HG03460 (cell line): ENCODE measurements at regions not wholly inside any gene's neighbourhood (a gene's known extent, or its start where the extent isn't known, plus 50 kb on each side); places are given as distances from the start of the nearest gene placed in this dataset.

Experiments
- ATAC-seq: cut with Tn5 transposase; IDR thresholded peaks from one replicate; pipeline ENCODE4 v1.9.1; 2021; ENCODE audit not compliant: unreplicated experiment

GRCh38 chr4:35250331-35250730 lies 994.0 kb downstream of the ARAP2 start:
- no peak for ATAC-seq

- no peak for ATAC-seq
These were observed 993.6 kb downstream of the ARAP2 start for GRCh38 chr4:35250761-35251160.

DNA sequence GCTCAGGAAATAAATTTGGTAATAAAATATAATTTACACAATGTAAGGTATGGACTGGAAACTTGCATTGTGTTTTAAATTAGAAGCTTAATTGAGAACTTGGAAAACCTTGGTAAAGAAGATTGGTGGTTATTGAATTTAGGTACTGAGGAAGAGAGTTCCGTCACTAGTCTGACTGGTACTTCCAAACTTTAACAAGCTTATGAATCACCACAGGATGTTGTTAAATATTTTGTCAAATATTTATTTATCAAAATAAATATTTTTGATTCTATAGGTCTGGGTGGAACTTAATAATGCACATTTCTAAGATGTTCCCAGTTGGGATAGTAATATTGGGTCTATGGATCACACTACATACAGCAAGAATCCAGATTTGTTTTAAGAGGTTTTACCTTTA lies 992.2 kb downstream of the ARAP2 start:
- ATAC-seq, result no peak

DNA sequence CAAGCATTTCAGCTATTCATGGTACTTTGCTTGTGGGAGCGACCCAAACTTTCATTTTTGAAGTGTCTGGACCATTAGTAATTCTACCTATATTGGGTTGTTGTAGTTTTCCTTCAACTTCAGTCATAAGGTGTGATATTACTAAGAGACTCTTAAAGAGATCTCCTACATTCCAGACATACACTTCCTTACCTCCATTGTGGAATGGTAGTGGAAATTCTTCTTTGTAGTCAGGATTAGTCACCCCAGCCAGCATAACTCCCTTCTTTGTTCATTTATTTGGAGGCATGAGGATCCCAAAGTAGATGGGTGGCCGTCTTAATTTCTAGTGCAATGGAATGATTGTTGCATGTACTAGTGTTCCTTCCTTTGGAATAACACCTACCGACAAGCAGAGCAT lies 991.4 kb downstream of the ARAP2 start:
- no peak for ATAC-seq

DNA sequence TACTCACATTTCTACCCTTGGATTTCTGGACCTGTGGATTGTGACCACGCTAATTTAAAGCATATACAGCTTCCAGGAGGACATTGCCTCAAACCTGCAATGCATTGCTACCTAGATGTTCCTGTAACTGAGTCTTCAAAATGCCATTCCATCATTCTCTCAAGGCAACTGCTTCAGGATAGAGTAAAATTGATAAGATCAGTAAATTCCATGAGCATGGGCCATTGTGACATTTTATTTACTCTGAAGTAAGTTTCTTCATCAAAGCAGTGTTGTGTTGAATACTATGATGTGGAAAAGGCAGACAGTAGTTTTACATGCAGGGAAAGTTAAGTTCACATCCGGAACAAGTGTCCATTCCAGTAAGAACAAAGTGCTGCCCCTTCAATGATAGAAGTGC lies 991.0 kb downstream of the ARAP2 start:
- ATAC-seq, result no peak

DNA sequence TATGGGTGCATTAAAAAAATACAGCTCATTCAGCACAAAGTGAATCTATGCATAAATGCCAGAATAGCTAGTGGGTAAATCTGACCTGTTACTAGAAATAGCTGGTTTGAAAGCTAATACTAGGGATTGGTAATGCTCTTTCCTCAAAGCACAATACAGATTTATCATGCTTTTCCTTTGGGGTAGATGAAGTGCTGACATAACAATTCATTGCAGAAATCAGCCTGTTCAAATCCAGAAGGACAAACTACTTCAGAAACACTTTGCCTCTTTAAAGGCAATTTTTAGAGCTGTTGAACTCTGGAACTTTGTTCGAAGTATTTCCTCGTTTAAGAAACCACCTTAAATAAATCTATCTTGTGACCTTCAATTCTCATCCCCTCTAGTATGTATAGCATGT lies 957.9 kb downstream of the ARAP2 start:
- no peak for ATAC-seq

DNA sequence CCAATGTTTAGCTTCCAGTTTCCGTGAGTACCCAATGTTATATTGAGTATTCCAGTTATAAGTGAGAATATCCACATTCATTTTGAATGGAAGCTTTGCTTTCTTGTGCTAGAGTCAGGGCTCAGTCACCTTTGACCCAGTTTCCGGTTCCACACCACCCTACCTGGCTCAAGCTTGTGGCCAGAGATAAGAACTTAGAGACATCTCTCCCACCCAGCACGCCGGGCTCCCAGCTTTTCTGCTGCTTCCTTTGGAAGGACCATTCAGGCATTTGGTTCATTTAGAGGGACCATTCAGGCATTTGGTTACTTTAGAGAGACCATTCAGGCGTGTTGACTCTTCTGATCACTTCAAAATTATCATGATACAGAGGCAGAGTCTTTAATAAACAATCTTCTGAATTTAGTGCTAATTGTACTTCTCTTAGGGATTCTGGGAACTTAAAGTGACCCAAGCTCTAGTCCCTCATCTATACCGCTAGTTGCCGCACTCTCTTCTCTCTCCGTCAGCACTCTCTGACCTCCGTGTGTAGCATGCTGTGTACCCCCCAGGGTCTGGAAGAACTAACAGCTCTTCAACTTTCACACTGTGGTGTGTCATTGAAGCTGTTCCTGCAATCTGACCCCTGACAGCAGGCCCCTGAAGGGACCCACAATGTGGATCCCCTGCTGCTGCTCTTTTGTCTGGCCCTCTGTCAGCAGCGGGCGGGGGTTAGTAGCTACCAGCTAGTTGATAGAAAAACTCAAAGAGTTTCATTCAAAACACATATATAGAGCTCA lies 943.1 kb downstream of the ARAP2 start:
- ATAC-seq, result no peak

- no peak for ATAC-seq
These were observed 928.9 kb downstream of the ARAP2 start for GRCh38 chr4:35315419-35315818.

DNA sequence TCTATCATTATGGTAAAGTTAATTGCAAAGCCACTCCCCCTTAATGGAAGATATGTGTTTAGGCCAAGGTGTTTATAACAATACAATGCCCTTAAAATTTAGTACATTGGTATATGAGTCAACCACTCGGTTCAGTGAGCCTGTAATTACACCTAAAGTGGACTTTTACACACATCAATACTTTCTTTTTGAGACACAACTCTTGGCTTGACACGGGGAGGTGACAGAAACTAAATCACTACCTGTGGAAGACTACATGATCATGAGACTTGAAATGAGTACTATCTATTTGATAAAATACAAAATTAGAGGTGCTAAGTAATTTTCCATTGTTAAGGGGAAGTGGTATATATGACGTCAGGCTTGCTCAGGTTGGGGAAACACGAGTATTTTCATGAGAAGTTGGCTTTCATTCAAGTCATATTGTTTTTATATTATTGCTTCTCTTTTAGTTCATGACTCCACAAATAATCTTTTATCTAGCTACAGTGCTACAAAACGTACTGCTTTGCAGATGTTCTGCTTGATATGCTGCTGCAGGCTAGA lies 918.3 kb downstream of the ARAP2 start:
- ATAC-seq, result no peak

GRCh38 chr4:35342833-35343232 lies 901.5 kb downstream of the ARAP2 start:
- ATAC-seq, result no peak

GRCh38 chr4:35347276-35347675 lies 897.0 kb downstream of the ARAP2 start:
- no peak for ATAC-seq

DNA sequence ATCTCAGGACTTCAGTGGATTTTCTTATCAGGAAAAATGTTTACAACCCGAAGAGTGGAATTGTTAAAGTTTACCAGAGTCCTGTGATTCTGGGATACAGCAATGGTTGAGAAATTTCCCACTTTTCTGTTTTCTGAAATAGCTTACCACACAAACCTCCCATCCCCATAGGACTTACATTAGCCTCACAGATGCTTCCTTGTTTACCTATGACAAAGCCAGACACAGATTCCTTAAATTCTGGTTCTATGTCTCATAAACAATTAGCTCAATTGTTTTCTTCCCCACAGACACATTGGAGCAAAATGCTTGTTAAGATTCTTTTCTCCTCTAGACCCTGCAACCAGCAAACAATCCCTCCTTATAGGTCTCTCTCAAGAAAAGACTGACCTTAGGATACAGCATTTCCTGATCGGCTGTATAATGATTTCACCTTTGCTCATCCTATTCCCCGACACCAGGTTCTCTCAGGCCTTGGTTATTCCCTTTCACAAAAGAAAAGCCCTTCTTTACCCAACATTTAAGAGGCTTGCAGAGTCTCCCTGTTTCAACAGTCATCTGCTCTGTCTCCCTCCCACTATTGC lies 886.2 kb downstream of the ARAP2 start:
- no peak for ATAC-seq

GRCh38 chr4:35364321-35364870 lies 879.9 kb downstream of the ARAP2 start:
- no peak for ATAC-seq

- ATAC-seq, result no peak
These were observed 879.1 kb downstream of the ARAP2 start for GRCh38 chr4:35365186-35365585.

DNA sequence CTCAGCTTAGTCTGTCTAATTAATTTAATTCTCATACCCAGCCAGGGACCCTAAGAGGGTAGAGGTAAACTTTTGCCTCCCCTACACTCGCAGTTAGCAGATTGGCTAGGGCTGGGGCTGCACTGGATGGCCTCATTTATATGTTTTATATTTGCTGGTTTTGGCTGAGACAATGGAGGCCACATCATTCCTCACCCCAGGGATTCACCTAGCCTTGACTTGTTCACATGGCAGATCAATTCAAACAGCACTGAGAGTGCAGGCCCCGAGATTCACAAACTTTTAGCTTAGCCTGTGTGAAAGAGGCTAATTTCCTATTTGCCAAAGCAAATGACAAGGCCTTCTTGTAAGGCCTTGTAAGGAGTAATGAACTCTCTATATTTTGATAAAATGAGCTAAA lies 844.4 kb downstream of the ARAP2 start:
- no peak for ATAC-seq

DNA sequence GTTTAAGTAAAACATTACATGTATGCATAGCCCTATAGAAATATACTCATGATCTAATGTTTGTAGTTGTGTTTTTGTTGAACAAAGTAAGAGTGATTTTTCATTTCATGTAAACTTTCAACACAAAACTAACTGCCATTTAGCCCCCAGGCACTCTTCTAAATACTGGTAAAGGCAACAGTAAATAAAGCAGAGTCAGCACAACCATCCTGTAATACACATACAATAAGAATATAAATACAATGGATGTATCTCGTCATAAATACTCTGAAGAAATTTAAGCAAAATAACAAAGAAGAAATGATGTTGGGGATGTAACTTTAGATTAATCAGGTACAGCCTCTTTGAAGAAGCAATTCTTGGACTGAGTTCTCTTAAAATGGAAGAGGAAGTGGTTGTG lies 821.2 kb downstream of the ARAP2 start:
- no peak for ATAC-seq

- ATAC-seq, result no peak
These were observed 796.8 kb downstream of the ARAP2 start for GRCh38 chr4:35447474-35447873.

DNA sequence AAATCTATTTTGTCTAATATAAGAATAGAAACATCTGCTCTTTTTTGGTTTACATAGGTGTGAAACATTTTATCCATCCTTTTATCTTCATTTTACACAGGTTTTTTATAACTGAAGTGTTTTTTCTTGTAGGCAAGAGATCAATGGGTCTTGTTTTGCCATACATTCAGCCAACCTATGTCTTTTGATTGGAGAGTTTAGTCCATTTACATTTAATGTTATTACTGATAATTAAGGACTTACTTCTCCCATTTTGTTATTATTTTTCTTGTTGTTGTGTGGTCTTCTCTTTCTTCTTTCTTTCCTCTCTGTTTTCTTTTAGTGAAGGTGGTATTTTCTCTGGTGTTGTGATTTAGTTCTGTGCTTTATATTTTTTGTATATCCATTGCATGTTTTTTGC lies 785.3 kb downstream of the ARAP2 start:
- no peak for ATAC-seq

DNA sequence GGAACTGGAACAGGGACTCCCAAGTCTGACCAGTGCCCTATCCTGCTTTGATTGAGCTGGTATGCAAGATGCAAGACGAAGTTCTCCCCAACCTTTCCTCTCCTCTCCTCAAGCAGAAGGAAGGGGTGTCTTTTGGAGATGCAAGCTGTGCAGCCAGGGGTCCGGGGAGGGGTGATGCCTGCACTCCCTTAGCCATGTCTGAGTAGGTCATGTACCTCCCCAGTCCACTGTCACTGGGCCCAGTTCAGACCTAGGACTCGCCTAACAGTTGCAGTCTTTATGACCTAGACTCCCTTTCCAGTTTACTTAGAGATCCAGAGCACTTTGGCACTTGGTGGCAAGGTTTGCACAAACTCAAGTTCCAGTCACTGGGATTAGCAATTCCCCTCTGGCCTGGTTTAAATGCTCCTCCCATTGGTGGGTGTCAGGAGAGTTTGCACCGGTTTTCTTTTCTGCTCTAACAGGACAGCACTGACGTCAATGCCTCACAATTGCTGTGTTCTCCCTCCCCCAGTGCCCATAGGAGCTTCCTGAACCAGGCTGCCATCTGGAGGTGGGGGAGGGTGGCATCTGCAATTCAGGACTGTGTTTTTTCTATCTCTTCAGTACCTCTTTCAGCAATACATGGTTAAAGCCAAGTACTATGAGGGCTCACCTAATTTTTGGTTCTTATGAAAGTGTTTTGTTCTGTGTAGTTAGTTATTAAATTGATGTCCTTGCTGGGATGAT lies 782.2 kb downstream of the ARAP2 start:
- ATAC-seq, result no peak

DNA sequence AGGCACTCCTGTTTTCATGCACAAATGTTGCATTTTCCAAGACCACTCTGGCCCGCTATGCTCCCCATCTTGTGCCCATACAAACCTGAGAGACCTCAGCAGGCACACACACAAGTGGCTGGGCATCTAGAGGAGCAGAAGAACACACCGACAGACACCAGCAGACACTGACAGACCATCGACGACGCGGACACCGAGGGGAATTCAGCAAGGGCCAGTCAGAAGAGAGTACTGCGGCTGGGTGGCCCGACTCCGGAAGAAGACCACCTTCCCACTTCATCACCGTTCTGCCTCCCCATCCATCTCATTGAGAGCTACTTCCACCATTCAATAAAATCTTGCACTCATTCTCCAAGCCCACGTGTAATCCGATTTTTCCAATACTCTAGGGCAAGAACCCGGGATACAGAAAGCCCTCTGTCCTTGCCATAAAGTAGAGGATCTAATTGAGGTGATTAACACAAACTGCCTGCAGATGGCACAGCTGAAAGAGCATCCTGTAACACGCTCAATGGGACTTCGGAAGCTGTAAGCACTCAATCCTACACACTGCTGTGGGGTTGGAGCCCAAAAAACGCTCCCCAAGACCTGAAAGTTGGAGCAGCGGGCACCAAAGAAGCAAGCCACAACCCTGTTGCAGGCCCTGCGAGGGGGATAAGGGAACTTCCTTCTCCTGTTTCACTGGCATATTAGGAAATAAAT lies 780.9 kb downstream of the ARAP2 start:
- ATAC-seq, result no peak

DNA sequence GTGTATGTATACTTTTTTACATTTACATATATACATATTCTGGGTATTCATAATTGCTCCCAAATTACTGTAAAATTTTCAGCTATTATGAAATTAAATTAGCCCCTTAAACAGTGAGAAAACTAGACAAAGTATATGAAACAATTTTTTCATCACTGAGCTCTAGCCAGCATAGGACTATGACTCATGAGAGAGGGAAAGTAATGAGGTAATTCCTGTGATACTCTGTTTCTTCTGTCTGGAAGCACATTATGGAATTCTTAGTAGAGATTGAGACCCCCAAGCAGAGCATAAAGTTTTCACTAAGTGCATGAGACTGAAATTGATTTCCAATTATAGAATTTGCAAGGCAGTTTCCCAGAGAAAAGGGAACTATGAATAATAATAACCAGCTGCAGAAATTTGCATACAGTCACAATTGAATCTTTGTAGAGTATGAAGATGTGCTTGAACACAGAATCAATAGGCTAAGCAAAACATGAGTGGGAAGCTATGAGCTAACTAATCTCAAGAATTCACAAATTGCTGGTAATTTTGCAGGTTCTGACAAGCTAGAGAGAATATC lies 779.3 kb downstream of the ARAP2 start:
- no peak for ATAC-seq
